GM19397 (cell line): ENCODE measurements at regions not wholly inside any gene's neighbourhood (a gene's known extent, or its start where the extent isn't known, plus 50 kb on each side); places are given as distances from the start of the nearest gene placed in this dataset.
"Not testable (repeated sequence)": the region's sequence is repeated elsewhere in the genome, so short reads cannot be mapped to it uniquely, and the experiment has no call there.

ENCODE experiments used
- ATAC-seq: cut with Tn5 transposase; IDR thresholded peaks from one replicate; pipeline ENCODE4 v1.9.1; 2021; ENCODE audit warnings: mild to moderate bottlenecking, moderate library complexity; ENCODE audit not compliant: unreplicated experiment

GRCh38 chr17:70369391-70369790 is 200.1 kb downstream of the KCNJ2 start:
- no peak for ATAC-seq

GRCh38 chr17:70370816-70371215 is 201.5 kb downstream of the KCNJ2 start:
- no peak for ATAC-seq

- ATAC-seq = no peak
Observed at GRCh38 chr17:70373369-70373768, 204.0 kb downstream of the KCNJ2 start.

GRCh38 chr17:70374496-70374895 is 205.2 kb downstream of the KCNJ2 start:
- ATAC-seq = no peak

GRCh38 chr17:70375406-70375805 is 206.1 kb downstream of the KCNJ2 start:
- no peak for ATAC-seq

GRCh38 chr17:70375813-70376770 is 206.8 kb downstream of the KCNJ2 start:
- ATAC-seq = no peak

- no peak for ATAC-seq
Observed at GRCh38 chr17:70377654-70378053, 208.3 kb downstream of the KCNJ2 start.

- ATAC-seq = no peak
Observed at GRCh38 chr17:70378076-70378475, 208.7 kb downstream of the KCNJ2 start.

GRCh38 chr17:70379945-70380344 is 210.6 kb downstream of the KCNJ2 start:
- ATAC-seq = no peak

GRCh38 chr17:70381916-70382315 is 212.6 kb downstream of the KCNJ2 start:
- ATAC-seq = not testable (repeated sequence)

GRCh38 chr17:70388326-70388725 is 219.0 kb downstream of the KCNJ2 start:
- ATAC-seq = no peak

GRCh38 chr17:70389232-70389757 is 220.0 kb downstream of the KCNJ2 start:
- not testable (repeated sequence) for ATAC-seq

GRCh38 chr17:70390049-70390448 is 220.7 kb downstream of the KCNJ2 start:
- ATAC-seq = no peak

GRCh38 chr17:70394473-70395232 is 225.3 kb downstream of the KCNJ2 start:
- no peak for ATAC-seq

GRCh38 chr17:70405492-70406220 is 236.3 kb downstream of the KCNJ2 start:
- ATAC-seq = peak; percentile 71

GRCh38 chr17:70407506-70407905 is 238.2 kb downstream of the KCNJ2 start:
- no peak for ATAC-seq

GRCh38 chr17:70408768-70409167 is 239.4 kb downstream of the KCNJ2 start:
- ATAC-seq = no peak

GRCh38 chr17:70414300-70414699 is 245.0 kb downstream of the KCNJ2 start:
- no peak for ATAC-seq

- ATAC-seq = no peak
Observed at GRCh38 chr17:70420861-70421445, 251.6 kb downstream of the KCNJ2 start.

GRCh38 chr17:70422862-70423261 is 253.5 kb downstream of the KCNJ2 start:
- no peak for ATAC-seq

GRCh38 chr17:70423562-70423961 is 254.2 kb downstream of the KCNJ2 start:
- ATAC-seq = no peak
